Endothelial cell of umbilical vein (primary cell): ENCODE measurements at regions not wholly inside any gene's neighbourhood (a gene's known extent, or its start where the extent isn't known, plus 50 kb on each side); places are given as distances from the start of the nearest gene placed in this dataset.

Experiments
- BruUV-seq: library from RNA; stranded (reverse); fragments of 400-500 nt; replicated peaks from 2 replicates; lab custom pipeline; 2021; lab: Mats Ljungman, UMichigan
- CTCF ChIA-PET: fragments of 300-600, 350-600 bp; sonication (Branson Sonifier 250); formaldehyde crosslinking; loops from one replicate; lab custom pipeline; 2021; ENCODE audit warnings: antibody characterized with exemption, inconsistent platforms; lab: Charles Lee
- POLR2A ChIA-PET: fragments of 300-600, 350-600 bp; sonication (Branson Sonifier 250); formaldehyde crosslinking; loops from one replicate; lab custom pipeline; 2021; ENCODE audit warnings: antibody characterized with exemption, inconsistent platforms; lab: Charles Lee
- DNase-seq: peaks from one replicate; pipeline ENCODE4 v3.0.0-alpha.2; 2011; ENCODE audit warnings: low read depth, low spot score
- FAIRE-seq: peaks from 2 replicates; lab custom pipeline; 2011; peaks lifted over from hg19 to GRCh38; lab: Jason Lieb, UNC
- H2AFZ ChIP-seq: 2 replicates; pipeline ENCODE4 v1.6.0; 2012; ENCODE audit warnings: low read depth, low read length, control low read depth, inconsistent platforms
- H3K27ac ChIP-seq: 2 replicates; pipeline ENCODE4 v1.5.1; 2011; ENCODE audit warnings: low read depth, mild to moderate bottlenecking, control low read depth, low read length, moderate library complexity; ENCODE audit not compliant: insufficient read depth
- H3K27me3 ChIP-seq, 2 experiments: 2 replicates each; pipeline versions ENCODE4 v1.6.0 to v1.6.1; 2011; ENCODE audit warnings: low read length in 2 of 2, mixed read lengths in 1 of 2; ENCODE audit not compliant: control insufficient read depth in 2 of 2, insufficient read depth in 2 of 2
- H3K36me3 ChIP-seq, 2 experiments: 2 replicates in 1 of 2; 3 replicates in 1 of 2; pipeline ENCODE4 v1.5.1; 2011; ENCODE audit warnings: low read length in 2 of 2, mild to moderate bottlenecking in 1 of 2, moderate library complexity in 1 of 2; ENCODE audit not compliant: control insufficient read depth in 2 of 2, insufficient read depth in 2 of 2; ENCODE audit errors: extremely low read depth in 1 of 2
- H3K4me1 ChIP-seq: 3 replicates; pipeline ENCODE4 v1.5.1; 2011; ENCODE audit warnings: mild to moderate bottlenecking, low read length; ENCODE audit not compliant: control insufficient read depth, insufficient read depth; ENCODE audit errors: extremely low read depth
- H3K4me2 ChIP-seq: 2 replicates; pipeline ENCODE4 v1.6.1; 2011; ENCODE audit warnings: low read length, control low read depth, mixed read lengths; ENCODE audit not compliant: insufficient read depth
- H3K4me3 ChIP-seq, 3 experiments: fragments of 200-600 bp in 1 of 3; sonication (generic), shearing (Covaris generic) in 1 of 3; replicated peaks in 1 of 3; 2 replicates each; pipeline ENCODE4 v1.5.1; 2011 to 2016; ENCODE audit warnings: control low read depth in 3 of 3, low read length in 3 of 3, mild to moderate bottlenecking in 2 of 3, inconsistent platforms in 1 of 3, low read depth in 1 of 3, moderate library complexity in 1 of 3; ENCODE audit not compliant: insufficient read depth in 1 of 3
- H3K79me2 ChIP-seq: 2 replicates; pipeline ENCODE4 v1.6.0; 2012; ENCODE audit warnings: low read length, inconsistent platforms; ENCODE audit not compliant: control insufficient read depth, insufficient read depth
- H3K9ac ChIP-seq: replicated peaks from 2 replicates; pipeline ENCODE3; 2011; ENCODE audit warnings: low read length, control low read depth; ENCODE audit not compliant: insufficient read depth; ENCODE audit errors: extremely low read depth
- H3K9me1 ChIP-seq: replicated peaks from 3 replicates; pipeline ENCODE4 v1.6.0; 2011; ENCODE audit warnings: mild to moderate bottlenecking, low read length; ENCODE audit not compliant: control insufficient read depth, insufficient read depth; ENCODE audit errors: extremely low read depth
- H3K9me3 ChIP-seq: replicated peaks from 2 replicates; pipeline ENCODE4 v1.5.1; 2012; ENCODE audit warnings: low read length, inconsistent platforms; ENCODE audit not compliant: control insufficient read depth, insufficient read depth
- H4K20me1 ChIP-seq: replicated peaks from 2 replicates; pipeline ENCODE3; 2011; ENCODE audit warnings: mild to moderate bottlenecking, low read length; ENCODE audit not compliant: control insufficient read depth, insufficient read depth; ENCODE audit errors: extremely low read depth
- EZH2 ChIP-seq: IDR thresholded peaks from 2 replicates; pipeline ENCODE4 v1.6.1; 2012; ENCODE audit warnings: borderline replicate concordance, low read depth, mild to moderate bottlenecking, moderate library complexity, low read length, inconsistent platforms; ENCODE audit not compliant: severe bottlenecking
- FOS ChIP-seq: IDR thresholded peaks from 2 replicates; pipeline ENCODE4 v1.6.1; 2011; ENCODE audit warnings: mild to moderate bottlenecking, low read length, moderate library complexity, borderline replicate concordance; ENCODE audit not compliant: insufficient read depth
- GATA2 ChIP-seq: IDR thresholded peaks from 2 replicates; pipeline ENCODE4 v1.7.0; 2011; ENCODE audit warnings: low read depth, mild to moderate bottlenecking, moderate library complexity, mixed read lengths, low read length; ENCODE audit not compliant: insufficient read length, insufficient read depth
- JUN ChIP-seq: IDR thresholded peaks from 2 replicates; pipeline ENCODE4 v1.6.1; 2011; ENCODE audit warnings: borderline replicate concordance, low read depth; ENCODE audit not compliant: insufficient read length, insufficient read depth
- MYC ChIP-seq: IDR thresholded peaks from one replicate; pipeline ENCODE4 v1.6.1; 2011; ENCODE audit warnings: mild to moderate bottlenecking, low read depth, low read length
- POLR2A ChIP-seq: IDR thresholded peaks from 2 replicates; pipeline ENCODE4 v1.6.1; 2012; ENCODE audit warnings: low read depth, mild to moderate bottlenecking, control low read depth, low read length
- POLR2AphosphoS5 ChIP-seq: IDR thresholded peaks from 2 replicates; pipeline ENCODE4 v1.6.1; 2012; ENCODE audit warnings: low read depth, mild to moderate bottlenecking, control low read depth, low read length, moderate library complexity; ENCODE audit not compliant: insufficient read depth
- dilution Hi-C: fragments of 300-500 bp; cut with MboI; formaldehyde crosslinking; loops from one replicate; pipeline ENCODE4 v1.15.0; 2019; ENCODE audit warnings: low sequenced_read_pairs; ENCODE audit not compliant: extremely low pct_ligation_motif_present
- intact Hi-C: fragments of 100-400 bp; cut with micrococcal nuclease; formaldehyde crosslinking; loops from one replicate; pipeline ENCODE4 v1.10.0; 2022
- TF ChIP-seq, protein P1 (sequence below), 2 donors: IDR thresholded peaks; 1 replicate in 1 of 2; 2 replicates in 1 of 2; pipeline ENCODE4 v1.5.1; 2011; ENCODE audit warnings: low read length in 2 of 2, mild to moderate bottlenecking in 2 of 2, moderate library complexity in 2 of 2, control low read depth in 1 of 2, inconsistent platforms in 1 of 2, low read depth in 1 of 2; ENCODE audit not compliant: insufficient read depth in 1 of 2; ENCODE audit errors: extremely low read depth in 1 of 2
- TF ChIP-seq, protein P2 (sequence below): IDR thresholded peaks from 2 replicates; pipeline ENCODE4 v1.6.1; 2011; ENCODE audit not compliant: insufficient read depth, insufficient read length

- CTCF ChIA-PET: no interaction called here
- intact Hi-C loops: no loop called here
- BruUV-seq: no TSS peak
- Histone ChIP-seq H2AFZ (no peak overlapping the region), H3K36me3 (no peaks in the 10 kb centered on the region), H3K9me3 (no peaks in the 10 kb centered on the region), H3K27me3 (no peaks in the 10 kb centered on the region), H3K4me3 (no peak overlapping the region), H3K9me1 (no peaks in the 10 kb centered on the region), H3K27ac (no peak overlapping the region), H3K79me2 (no peaks in the 10 kb centered on the region), H3K4me2 (no peak overlapping the region), H4K20me1 (no peaks in the 10 kb centered on the region), H3K9ac (no peak overlapping the region), H3K4me1 (no peaks in the 10 kb centered on the region)
- DNase-seq: no peak
- dilution Hi-C loops: no loop called here
- POLR2A ChIA-PET: no interaction called here
- TF ChIP-seq JUN (no peak), POLR2A (no peak), POLR2AphosphoS5 (no peak), EZH2 (no peak), GATA2 (no peak), MYC (no peak), FOS (no peak)
- TF ChIP-seq, protein P1, sequence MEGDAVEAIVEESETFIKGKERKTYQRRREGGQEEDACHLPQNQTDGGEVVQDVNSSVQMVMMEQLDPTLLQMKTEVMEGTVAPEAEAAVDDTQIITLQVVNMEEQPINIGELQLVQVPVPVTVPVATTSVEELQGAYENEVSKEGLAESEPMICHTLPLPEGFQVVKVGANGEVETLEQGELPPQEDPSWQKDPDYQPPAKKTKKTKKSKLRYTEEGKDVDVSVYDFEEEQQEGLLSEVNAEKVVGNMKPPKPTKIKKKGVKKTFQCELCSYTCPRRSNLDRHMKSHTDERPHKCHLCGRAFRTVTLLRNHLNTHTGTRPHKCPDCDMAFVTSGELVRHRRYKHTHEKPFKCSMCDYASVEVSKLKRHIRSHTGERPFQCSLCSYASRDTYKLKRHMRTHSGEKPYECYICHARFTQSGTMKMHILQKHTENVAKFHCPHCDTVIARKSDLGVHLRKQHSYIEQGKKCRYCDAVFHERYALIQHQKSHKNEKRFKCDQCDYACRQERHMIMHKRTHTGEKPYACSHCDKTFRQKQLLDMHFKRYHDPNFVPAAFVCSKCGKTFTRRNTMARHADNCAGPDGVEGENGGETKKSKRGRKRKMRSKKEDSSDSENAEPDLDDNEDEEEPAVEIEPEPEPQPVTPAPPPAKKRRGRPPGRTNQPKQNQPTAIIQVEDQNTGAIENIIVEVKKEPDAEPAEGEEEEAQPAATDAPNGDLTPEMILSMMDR (IDR thresholded peaks at IDR 0.05; ENCODE audit: extremely low read depth in 1 of 2, insufficient read depth in 1 of 2, low read depth in 1 of 2, low read length in 2 of 2): no peak
- TF ChIP-seq, protein P2, sequence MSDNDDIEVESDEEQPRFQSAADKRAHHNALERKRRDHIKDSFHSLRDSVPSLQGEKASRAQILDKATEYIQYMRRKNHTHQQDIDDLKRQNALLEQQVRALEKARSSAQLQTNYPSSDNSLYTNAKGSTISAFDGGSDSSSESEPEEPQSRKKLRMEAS: no peak
- no peak for FAIRE-seq
Observed at GRCh38 chr11:56808326-56808725, 59.8 kb upstream of the OR9G4 start.
